GM12878 (cell line): ENCODE measurements at regions not wholly inside any gene's neighbourhood (a gene's known extent, or its start where the extent isn't known, plus 50 kb on each side); places are given as distances from the start of the nearest gene placed in this dataset.

Experiments used
- ATAC-seq: fragments of 200-7000 bp; cut with Tn5 transposase; 3 replicates; pipeline ENCODE4 v1.9.1; 2020; ENCODE audit warnings: mild to moderate bottlenecking, moderate library complexity
- BruUV-seq: library from RNA; stranded (reverse); fragments of 400-500 nt; replicated peaks from 2 replicates; lab custom pipeline; 2021; lab: Mats Ljungman, UMichigan
- CTCF ChIA-PET: fragments of 300-600 bp; sonication (Branson Sonifier 250); formaldehyde crosslinking; extraction: SDS; loops from one replicate; lab custom pipeline; 2021; ENCODE audit warnings: inconsistent platforms; lab: Yijun Ruan, JAX
- POLR2A ChIA-PET: fragments of 350-600 bp; formaldehyde crosslinking; extraction: SDS; loops from one replicate; lab custom pipeline; 2021; ENCODE audit warnings: inconsistent platforms; lab: Charles Lee
- RAD21 ChIA-PET: fragments of 300-600 bp; sonication (Branson Sonifier 250); formaldehyde crosslinking; loops from one replicate; lab custom pipeline; 2023; ENCODE audit warnings: antibody characterized with exemption; ENCODE audit not compliant: unreplicated experiment; lab: Charles Lee
- SMC1A ChIA-PET: fragments of 300-600 bp; sonication (Branson Sonifier 250); formaldehyde crosslinking; loops from one replicate; lab custom pipeline; 2023; ENCODE audit not compliant: unreplicated experiment, uncharacterized antibody; lab: Charles Lee
- DNase-seq: peaks from one replicate; pipeline ENCODE4 v3.0.0-alpha.2; 2011; ENCODE audit warnings: low read depth, low spot score
- FAIRE-seq: peaks from 3 replicates; lab custom pipeline; 2011; peaks lifted over from hg19 to GRCh38; lab: Jason Lieb, UNC
- H2AFZ ChIP-seq: 2 replicates; pipeline ENCODE4 v1.6.0; 2011; ENCODE audit warnings: low read depth, low read length, control low read depth; ENCODE audit not compliant: control insufficient read depth
- H3K27ac ChIP-seq: 2 replicates; pipeline ENCODE4 v1.5.1; 2011; ENCODE audit warnings: control low read depth; ENCODE audit not compliant: control insufficient read depth, insufficient read depth
- H3K27me3 ChIP-seq, 2 experiments: replicated peaks in 1 of 2; 2 replicates each; pipeline versions ENCODE4 v1.6.0 to v1.6.1; 2011; ENCODE audit warnings: low read length in 1 of 2; ENCODE audit not compliant: control insufficient read depth in 2 of 2, insufficient read depth in 2 of 2
- H3K36me3 ChIP-seq, 2 experiments: 2 replicates each; pipeline ENCODE4 v1.5.1; 2011; ENCODE audit warnings: low read length in 1 of 2; ENCODE audit not compliant: control insufficient read depth in 2 of 2, insufficient read depth in 2 of 2
- H3K4me1 ChIP-seq: 2 replicates; pipeline ENCODE4 v1.6.1; 2011; ENCODE audit warnings: mild to moderate bottlenecking, low read length, moderate library complexity, mixed read lengths; ENCODE audit not compliant: control insufficient read depth, insufficient read depth
- H3K4me2 ChIP-seq: 2 replicates; pipeline ENCODE4 v1.6.0; 2011; ENCODE audit warnings: control low read depth; ENCODE audit not compliant: control insufficient read depth, insufficient read depth
- H3K4me3 ChIP-seq: fragments of 200-600 bp; sonication (generic); 2 replicates; pipeline ENCODE4 v1.5.1; 2016
- H3K79me2 ChIP-seq: 2 replicates; pipeline ENCODE4 v1.6.0; 2011; ENCODE audit warnings: low read length; ENCODE audit not compliant: control insufficient read depth, insufficient read depth
- H3K9ac ChIP-seq: 2 replicates; pipeline ENCODE4 v1.8.0; 2011; ENCODE audit warnings: low read length, control low read depth, mixed read lengths; ENCODE audit not compliant: control insufficient read depth, insufficient read depth
- H3K9me3 ChIP-seq: replicated peaks from 3 replicates; pipeline ENCODE4 v1.5.1; 2011; ENCODE audit warnings: mild to moderate bottlenecking, low read length; ENCODE audit not compliant: control insufficient read depth, insufficient read depth
- H4K20me1 ChIP-seq: 2 replicates; pipeline ENCODE4 v1.6.0; 2011; ENCODE audit not compliant: control insufficient read depth, insufficient read depth
- BHLHE40 ChIP-seq, 2 experiments: fragments of 450-650 bp in 1 of 2; IDR thresholded peaks; 2 replicates each; pipeline ENCODE4 v1.6.1; 2011 to 2017; ENCODE audit warnings: low read depth in 2 of 2, borderline replicate concordance in 1 of 2, improper control_type of control experiment in 1 of 2, low read length in 1 of 2, mild to moderate bottlenecking in 1 of 2
- CBX3 ChIP-seq: fragments of 200-600 bp; sonication (generic); IDR thresholded peaks from 2 replicates; pipeline ENCODE4 v1.6.1; 2016; ENCODE audit warnings: low read depth, borderline replicate concordance
- CHD1 ChIP-seq: IDR thresholded peaks from 2 replicates; pipeline ENCODE4 v1.6.1; 2012; ENCODE audit warnings: low read depth, low read length, improper control_type of control experiment
- GABPA ChIP-seq: IDR thresholded peaks from 2 replicates; pipeline ENCODE4 v1.6.1; 2014; ENCODE audit warnings: antibody characterized with exemption, low read depth, mild to moderate bottlenecking, inconsistent platforms
- IRF3 ChIP-seq: fragments of 450-650 bp; IDR thresholded peaks from 2 replicates; pipeline ENCODE4 v1.6.1; 2014; ENCODE audit warnings: mild to moderate bottlenecking
- MEF2B ChIP-seq: fragments of 450-650 bp; IDR thresholded peaks from 2 replicates; pipeline ENCODE4 v1.6.1; 2018; ENCODE audit warnings: mild to moderate bottlenecking, moderate library complexity; ENCODE audit not compliant: partially characterized antibody, poor library complexity, severe bottlenecking
- NFYA ChIP-seq: IDR thresholded peaks from 2 replicates; pipeline ENCODE4 v1.6.1; 2011; ENCODE audit warnings: low read depth, mild to moderate bottlenecking, low read length, improper control_type of control experiment, borderline replicate concordance
- SMARCA5 ChIP-seq: fragments of 450-650 bp; IDR thresholded peaks from 2 replicates; pipeline ENCODE4 v1.6.1; 2017; ENCODE audit warnings: mild to moderate bottlenecking
- SP1 ChIP-seq: IDR thresholded peaks from one replicate; pipeline ENCODE4 v1.6.1; 2011; ENCODE audit warnings: low read depth, low read length
- SUZ12 ChIP-seq: fragments of 200-600 bp; sonication (generic); IDR thresholded peaks from one replicate; pipeline ENCODE4 v1.6.1; 2018; ENCODE audit warnings: antibody characterized with exemption, mild to moderate bottlenecking; ENCODE audit not compliant: unreplicated experiment
- TBL1XR1 ChIP-seq: IDR thresholded peaks from 2 replicates; pipeline ENCODE4 v1.6.1; 2012; ENCODE audit warnings: low read depth, low read length, improper control_type of control experiment
- TCF12 ChIP-seq: IDR thresholded peaks from 2 replicates; pipeline ENCODE4 v1.6.1; 2011; ENCODE audit warnings: low read depth, mild to moderate bottlenecking, low read length
- TCF7 ChIP-seq: IDR thresholded peaks from 2 replicates; pipeline ENCODE4 v1.6.1; 2014; ENCODE audit warnings: antibody characterized with exemption, borderline replicate concordance
- ZBTB40 ChIP-seq: fragments of 450-650 bp; IDR thresholded peaks from 2 replicates; pipeline ENCODE4 v1.6.1; 2016; ENCODE audit warnings: mild to moderate bottlenecking, moderate library complexity, borderline replicate concordance
- WGBS: methylation state at CpG from one replicate; pipeline ENCODE4 v1.1.6; 2016; ENCODE audit warnings: low lambda C conversion rate; ENCODE audit not compliant: insufficient replicate concordance, insufficient coverage; ENCODE audit errors: missing lambda C conversion rate; 5-methylcytosine and 5-hydroxymethylcytosine counted together
- in situ Hi-C: fragments of 300-500 bp; cut with MboI; formaldehyde crosslinking; loops from 9 replicates; pipeline ENCODE4 v1.14.3; 2018; ENCODE audit warnings: mixed read lengths
- intact Hi-C: fragments of 100-400 bp; cut with micrococcal nuclease; formaldehyde crosslinking; loops from one replicate; pipeline ENCODE4 v1.14.2; 2022; ENCODE audit not compliant: unreplicated experiment
- TF ChIP-seq, protein P1 (sequence below): IDR thresholded peaks from 2 replicates; pipeline ENCODE4 v1.6.1; 2012; ENCODE audit warnings: low read length, inconsistent platforms
- TF ChIP-seq, protein P2 (sequence below): fragments of 450-650 bp; formaldehyde crosslinking; IDR thresholded peaks from 2 replicates; pipeline ENCODE4 v1.5.0; 2022; ENCODE audit warnings: mild to moderate bottlenecking, missing genetic modification characterization

- DNase-seq (no peak), ATAC-seq (no peak), FAIRE-seq (no peak)
- H3K79me2 ChIP-seq = no peaks in the 10 kb centered on the region
- no peak overlapping the region for H2AFZ ChIP-seq
- ChIA-PET SMC1A (interaction anchor here (1.4 kb wide), 1 partner anchor 130 kb away, joined by 3 read pairs; no protein-coding TSS in a partner anchor), CTCF (interaction anchor here (0.7 kb wide), 1 partner anchor 1178 kb away, joined by 3 read pairs; no protein-coding TSS in a partner anchor), RAD21 (no interaction called here), POLR2A (no interaction called here)
- no peaks in the 10 kb centered on the region for H4K20me1 ChIP-seq
- no peak overlapping the region for H3K27ac ChIP-seq
- in situ Hi-C loops = no loop called here
- intact Hi-C loops = no loop called here
- no TSS peak for BruUV-seq
- H3K4me3 ChIP-seq = no peak overlapping the region
- 14% methylated on average over 3 of the region's 3 CpGs for WGBS
- no peaks in the 10 kb centered on the region for H3K9me3 ChIP-seq
- H3K36me3 ChIP-seq = no peaks in the 10 kb centered on the region
- H3K27me3 ChIP-seq = no peaks in the 10 kb centered on the region
- no peaks in the 10 kb centered on the region for H3K4me1 ChIP-seq
- no peak overlapping the region for H3K4me2 ChIP-seq
- no peak overlapping the region for H3K9ac ChIP-seq
- TF ChIP-seq GABPA = no peak
- TF ChIP-seq SMARCA5 = no peak
- TF ChIP-seq, protein P1, sequence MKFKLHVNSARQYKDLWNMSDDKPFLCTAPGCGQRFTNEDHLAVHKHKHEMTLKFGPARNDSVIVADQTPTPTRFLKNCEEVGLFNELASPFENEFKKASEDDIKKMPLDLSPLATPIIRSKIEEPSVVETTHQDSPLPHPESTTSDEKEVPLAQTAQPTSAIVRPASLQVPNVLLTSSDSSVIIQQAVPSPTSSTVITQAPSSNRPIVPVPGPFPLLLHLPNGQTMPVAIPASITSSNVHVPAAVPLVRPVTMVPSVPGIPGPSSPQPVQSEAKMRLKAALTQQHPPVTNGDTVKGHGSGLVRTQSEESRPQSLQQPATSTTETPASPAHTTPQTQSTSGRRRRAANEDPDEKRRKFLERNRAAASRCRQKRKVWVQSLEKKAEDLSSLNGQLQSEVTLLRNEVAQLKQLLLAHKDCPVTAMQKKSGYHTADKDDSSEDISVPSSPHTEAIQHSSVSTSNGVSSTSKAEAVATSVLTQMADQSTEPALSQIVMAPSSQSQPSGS = no peak
- TF ChIP-seq BHLHE40 (IDR thresholded peaks at IDR 0.05; ENCODE audit: borderline replicate concordance in 1 of 2, low read depth in 2 of 2, low read length in 1 of 2) = no peak
- no peak for TF ChIP-seq ZBTB40
- TF ChIP-seq NFYA = no peak
- no peak for TF ChIP-seq MEF2B
- no peak for TF ChIP-seq SUZ12
- TF ChIP-seq TBL1XR1 = no peak
- no peak for TF ChIP-seq TCF7
- no peak for TF ChIP-seq IRF3
- TF ChIP-seq CBX3 = no peak
- TF ChIP-seq SP1 = no peak
- TF ChIP-seq CHD1 = no peak
- no peak for TF ChIP-seq TCF12
- TF ChIP-seq, protein P2, sequence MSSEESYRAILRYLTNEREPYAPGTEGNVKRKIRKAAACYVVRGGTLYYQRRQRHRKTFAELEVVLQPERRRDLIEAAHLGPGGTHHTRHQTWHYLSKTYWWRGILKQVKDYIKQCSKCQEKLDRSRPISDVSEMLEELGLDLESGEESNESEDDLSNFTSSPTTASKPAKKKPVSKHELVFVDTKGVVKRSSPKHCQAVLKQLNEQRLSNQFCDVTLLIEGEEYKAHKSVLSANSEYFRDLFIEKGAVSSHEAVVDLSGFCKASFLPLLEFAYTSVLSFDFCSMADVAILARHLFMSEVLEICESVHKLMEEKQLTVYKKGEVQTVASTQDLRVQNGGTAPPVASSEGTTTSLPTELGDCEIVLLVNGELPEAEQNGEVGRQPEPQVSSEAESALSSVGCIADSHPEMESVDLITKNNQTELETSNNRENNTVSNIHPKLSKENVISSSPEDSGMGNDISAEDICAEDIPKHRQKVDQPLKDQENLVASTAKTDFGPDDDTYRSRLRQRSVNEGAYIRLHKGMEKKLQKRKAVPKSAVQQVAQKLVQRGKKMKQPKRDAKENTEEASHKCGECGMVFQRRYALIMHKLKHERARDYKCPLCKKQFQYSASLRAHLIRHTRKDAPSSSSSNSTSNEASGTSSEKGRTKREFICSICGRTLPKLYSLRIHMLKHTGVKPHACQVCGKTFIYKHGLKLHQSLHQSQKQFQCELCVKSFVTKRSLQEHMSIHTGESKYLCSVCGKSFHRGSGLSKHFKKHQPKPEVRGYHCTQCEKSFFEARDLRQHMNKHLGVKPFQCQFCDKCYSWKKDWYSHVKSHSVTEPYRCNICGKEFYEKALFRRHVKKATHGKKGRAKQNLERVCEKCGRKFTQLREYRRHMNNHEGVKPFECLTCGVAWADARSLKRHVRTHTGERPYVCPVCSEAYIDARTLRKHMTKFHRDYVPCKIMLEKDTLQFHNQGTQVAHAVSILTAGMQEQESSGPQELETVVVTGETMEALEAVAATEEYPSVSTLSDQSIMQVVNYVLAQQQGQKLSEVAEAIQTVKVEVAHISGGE = no peak
Observed at GRCh38 chr9:108439947-108440346, 415.8 kb downstream of the ACTL7B start.
